RPMI8226 (cell line): ENCODE measurements at regions not wholly inside any gene's neighbourhood (a gene's known extent, or its start where the extent isn't known, plus 50 kb on each side); places are given as distances from the start of the nearest gene placed in this dataset.

Experiments
- DNase-seq: peaks from one replicate; pipeline ENCODE4 v3.0.0-alpha.2; 2015

DNA sequence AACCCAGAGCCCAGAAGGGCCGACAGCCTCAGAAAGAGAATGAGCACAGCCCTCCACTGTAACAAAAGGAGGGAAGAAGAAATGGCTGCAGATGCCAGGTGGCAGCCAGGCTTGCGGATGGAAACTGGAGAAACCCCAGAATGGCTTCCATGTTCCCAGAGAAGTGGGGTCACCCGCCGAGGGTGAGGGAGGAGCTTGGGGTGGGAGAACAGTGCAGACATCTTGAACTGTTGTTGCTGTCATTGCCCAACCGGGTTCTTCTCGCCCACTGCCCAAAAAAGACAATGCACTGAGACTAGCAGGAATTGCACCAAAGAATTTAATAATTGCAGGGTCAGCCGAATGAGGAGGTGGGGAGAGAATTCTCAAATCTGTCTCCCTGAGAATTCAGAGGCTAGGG lies 223.2 kb upstream of the RAB6C start:
- DNase-seq, result no peak

DNA sequence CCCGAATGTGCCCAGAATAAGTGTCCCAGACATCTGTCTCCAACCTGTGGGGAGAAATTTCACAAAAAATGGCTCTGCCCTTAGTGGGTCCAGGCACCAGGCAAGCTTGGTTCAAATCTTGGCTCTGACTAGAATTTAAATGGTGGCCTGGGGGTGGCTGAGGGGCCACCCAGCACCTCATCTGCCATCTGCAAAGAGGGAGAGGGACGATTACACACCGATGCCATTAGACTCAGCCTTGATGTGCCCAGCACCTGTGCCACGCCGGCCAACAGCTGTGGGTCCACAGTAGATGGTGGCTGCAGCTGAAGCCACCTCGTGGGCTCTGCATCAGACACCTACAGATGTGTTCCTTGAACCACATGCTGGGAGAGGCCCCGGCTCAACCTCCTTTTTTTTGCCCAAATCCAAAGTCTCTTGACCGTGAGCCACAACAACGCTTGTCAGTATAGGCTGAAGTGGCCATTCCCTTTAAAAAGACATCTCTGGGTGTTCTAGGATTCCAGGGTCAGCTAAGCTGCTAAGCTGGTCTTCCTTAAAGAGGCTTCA lies 222.0 kb upstream of the RAB6C start:
- DNase-seq, result no peak

DNA sequence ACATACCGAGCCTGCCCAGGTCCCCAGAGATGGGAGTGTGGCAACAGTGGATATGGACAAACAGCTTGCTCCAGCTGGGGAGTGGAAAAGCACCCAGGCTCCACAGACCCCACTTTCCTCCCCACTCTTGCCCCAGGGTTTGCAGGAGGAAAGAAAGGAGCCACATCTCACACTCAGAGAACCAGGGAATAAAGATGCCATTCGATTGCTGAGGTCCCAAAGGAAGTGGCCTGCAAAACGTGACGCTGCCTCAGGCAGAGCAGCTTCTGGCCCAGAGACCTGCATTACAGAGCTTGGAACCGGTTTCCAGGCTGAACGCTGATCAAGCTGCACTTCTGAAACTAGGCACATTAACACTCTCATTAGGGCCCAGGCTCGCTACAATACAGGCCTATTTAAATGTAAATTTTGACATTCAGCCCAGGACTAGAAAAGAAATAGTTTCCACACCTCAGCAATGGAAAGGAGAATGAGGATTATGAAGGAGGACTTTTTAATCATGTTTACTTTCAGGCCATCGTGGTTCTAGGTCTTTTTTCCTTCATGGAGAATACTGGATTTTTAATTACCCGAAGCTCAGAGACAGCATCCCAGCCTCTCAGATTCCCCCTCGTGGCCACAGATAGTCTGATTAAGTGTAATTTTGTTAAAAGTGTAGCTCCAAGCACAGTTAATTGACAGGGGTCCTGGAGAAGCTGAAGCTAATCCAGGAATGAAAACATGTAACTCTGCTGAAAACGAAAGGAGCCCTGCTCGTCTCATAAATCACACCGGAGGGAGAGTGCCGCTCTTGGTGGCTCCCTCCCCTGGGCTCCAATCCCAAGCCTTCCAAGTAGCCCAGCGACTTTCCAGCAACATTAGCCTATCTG lies 221.3 kb upstream of the RAB6C start:
- DNase-seq, result no peak

DNA sequence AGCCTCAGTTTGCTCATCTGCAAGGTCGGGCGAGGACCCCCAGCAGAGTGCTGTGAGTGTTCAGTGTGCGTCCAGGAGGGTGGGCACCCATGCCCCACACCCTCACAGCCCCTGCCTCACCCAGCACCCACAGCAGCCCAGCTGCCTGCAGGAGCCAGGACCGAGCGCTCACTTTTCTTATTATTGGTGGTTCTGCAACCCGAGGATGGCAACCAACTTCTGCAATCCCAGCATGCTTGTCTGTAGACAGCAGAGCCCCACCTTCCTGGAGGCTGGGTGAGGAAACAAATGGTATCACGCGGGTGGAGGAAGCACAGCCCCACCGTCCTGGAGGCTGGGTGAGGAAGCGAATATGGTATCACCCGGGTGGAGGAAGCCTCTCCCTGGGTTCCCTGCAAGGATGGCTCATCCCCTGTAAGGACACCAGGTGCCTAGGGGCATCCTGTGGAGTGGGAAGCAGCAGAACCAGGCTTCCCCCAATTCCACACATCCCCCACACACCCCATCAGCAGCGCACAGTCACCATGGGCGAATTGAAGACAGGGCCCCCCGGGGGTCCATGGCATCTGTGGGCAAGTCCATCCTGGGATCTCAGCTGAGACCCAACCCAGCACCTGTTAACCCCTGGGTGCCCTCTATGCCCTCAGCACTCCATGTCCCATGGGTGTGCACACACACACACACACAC lies 220.5 kb upstream of the RAB6C start:
- DNase-seq, result no peak

DNA sequence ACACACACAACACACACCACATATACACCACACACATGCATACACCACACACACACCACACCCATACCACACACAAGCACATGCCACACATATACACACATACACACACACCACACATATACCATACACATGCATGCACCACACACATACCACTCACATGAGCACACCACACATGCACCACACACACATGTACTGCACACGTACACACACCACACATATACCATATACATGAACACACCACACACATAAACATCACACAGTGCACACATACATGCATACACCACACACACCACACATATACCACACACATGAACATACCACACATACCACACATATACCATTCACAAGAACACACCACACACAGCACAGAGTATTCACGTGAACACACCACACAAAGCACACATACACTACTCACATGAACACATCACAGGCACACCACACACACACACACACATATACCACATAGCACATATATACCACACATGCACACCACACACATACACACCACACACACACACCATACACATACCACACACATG lies 219.9 kb upstream of the RAB6C start:
- DNase-seq, result no peak

DNA sequence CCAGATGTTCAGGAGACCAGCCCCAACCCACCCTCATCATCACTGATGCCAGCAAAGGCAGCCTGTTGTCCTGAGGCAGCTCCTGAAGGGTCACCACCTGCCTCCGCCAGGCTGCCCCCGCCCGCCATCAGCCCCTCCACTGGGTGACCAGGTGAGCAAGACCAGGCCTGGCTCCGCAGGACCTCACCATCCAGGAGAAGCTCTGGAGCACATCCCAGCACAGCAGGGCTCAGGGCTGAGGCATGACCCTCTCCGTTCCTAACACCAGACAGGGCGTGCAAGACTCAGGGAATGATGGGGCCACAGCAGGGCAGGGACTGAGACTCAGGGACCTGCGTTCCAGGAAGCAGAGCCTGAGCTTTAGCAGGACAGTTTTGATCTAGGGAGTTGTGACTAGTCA lies 218.8 kb upstream of the RAB6C start:
- no peak for DNase-seq

DNA sequence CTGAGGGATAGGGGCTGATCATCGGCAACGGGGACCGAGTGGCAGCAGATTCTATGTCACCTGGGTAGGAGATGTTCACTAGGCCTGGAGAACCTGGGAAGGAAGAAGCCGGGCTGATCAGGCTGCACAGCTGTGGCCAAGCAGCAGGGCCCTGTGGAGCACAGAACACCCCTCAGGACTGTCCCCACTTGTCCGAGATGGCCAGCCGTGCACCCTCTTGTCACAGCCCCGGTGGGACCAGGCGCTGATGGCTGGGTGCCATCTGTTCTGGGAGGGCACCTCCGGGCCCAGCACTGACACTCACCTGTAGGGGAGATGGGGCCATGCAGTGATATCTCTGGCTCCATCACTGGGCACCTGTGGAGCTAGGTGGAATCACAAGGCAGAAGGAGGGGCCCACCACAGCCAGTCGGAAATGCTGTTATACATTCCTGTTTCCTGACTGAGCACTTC lies 217.9 kb upstream of the RAB6C start:
- DNase-seq, result no peak

DNA sequence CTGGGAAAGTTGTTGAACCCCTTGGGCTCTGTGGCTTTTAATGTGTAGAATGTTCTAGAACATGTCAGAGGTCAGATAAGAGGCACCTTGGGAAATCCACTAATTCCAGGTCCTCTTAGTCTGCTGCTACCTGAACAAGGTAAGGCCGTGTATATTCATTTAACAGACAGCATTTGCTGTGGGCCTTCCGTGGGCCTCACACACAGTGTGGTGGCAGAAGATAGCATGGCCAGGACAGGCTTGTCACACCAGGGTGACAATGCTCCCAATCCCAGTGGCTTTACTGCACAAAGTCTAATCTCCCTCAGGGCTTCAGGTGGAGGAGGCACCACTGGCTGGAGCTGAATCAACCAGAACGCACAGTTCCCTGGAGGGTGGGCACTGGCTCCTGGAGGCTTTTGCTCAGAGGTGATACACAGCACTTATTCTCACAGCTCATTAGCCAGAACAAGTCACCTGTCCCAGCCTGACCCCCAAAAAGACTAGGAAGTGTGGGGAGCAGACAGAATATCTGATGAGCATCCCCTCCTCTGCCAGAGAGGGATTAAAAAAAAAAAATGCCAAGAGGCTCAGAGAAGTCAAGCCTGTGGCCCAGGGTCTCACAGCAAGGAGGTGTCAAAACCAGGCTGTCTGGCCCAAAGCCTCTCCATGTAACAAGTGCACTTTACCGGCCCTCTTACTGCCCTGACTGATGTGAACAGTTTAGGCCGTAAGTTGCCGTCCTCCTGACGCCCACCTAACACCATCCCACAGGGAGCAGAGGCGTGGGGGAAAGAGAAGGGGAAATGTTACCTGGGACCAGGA lies 216.9 kb upstream of the RAB6C start:
- no peak for DNase-seq

DNA sequence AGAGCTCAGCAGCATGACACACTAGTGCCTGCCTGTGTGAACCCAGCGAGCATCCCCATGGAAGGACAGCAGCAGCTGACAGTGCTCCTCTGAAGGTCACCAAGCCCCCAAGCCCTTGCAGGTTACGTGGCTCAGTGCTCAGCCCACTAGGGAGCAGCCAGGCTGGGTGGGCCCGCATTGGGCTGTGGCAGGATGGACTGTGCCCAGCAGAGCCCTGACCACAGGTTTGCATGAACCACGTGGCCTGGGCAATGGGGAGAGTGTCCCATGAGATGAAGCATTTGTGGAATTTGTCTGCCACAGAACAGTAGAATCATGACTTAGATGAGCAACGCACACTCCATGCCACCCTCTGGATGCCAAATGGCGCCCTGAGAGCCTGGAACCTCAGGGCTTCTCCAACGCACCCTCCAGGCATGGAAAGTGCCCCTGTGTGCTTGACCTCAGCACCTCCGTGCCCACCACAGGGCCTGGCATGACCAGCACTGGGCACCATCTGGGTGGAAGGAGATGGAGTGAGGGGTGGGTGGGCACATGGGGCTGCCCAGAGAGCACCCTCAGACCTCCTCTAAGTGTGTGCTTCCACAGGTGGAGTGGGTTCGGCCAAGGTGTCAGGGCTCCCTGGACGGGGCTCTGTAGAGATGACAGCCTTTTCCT lies 216.1 kb upstream of the RAB6C start:
- no peak for DNase-seq

DNA sequence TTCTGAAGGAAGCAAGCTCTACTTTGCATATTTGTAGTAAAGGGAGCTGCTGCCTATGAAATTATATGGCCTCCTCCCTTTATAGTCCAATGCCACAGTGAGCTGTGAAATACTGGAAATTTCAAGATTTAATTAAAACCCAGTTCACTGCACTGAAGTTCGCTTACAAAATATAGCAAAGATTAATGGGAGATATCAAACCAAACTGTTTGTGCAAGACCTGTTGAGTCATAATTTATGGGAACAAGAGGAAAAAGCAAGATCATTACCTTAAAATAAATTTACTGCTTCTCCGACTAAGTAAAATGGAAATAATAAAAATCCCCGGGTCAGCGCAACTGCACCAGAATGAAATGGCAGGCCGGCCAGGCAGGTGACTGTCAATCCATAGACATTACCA lies 215.5 kb upstream of the RAB6C start:
- no peak for DNase-seq

DNA sequence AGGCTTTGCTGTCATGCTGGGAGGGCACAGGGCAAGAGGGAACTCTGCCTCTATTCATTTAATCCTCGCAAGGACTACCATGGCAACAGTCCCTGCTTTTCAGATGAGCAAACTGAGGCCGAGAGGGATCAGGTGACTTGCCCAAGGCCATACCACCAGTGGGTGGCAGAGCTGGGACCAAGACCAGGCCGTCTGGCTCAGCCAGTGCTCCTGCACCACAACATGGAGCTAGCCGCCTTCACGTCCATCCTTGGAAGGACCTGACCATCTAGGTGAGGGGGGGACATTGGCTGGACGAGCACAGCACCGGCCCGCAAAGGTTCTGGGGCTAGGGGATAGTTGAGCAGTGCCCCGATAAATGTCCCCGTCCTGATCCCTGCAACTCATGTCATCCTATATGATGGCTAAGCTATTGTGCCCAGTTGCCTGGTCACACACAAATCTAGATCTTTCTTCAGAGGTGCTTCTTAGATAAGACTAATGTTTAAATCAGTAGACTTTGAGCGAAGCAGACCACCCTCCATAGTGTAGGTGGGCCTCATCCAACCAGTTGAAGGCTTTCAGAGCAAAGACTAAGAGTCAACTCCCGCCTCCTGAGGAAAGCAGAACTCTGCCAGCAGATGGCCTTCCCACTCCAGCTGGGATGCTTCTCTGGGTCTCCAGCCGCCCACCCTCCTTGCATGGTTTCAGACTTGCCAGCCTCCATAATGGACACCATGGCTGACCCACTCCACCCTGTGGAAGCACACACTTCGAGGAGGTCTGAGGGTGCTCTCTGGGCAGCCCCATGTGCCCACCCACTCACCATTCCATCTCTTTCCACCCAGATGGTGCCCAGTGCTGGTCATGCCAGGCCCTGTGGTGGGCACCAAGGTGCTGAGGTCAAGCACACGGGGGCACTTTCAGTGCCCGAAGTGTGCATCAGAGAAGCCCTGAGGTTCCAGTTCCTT lies 214.8 kb upstream of the RAB6C start:
- peak; percentile 15 for DNase-seq

DNA sequence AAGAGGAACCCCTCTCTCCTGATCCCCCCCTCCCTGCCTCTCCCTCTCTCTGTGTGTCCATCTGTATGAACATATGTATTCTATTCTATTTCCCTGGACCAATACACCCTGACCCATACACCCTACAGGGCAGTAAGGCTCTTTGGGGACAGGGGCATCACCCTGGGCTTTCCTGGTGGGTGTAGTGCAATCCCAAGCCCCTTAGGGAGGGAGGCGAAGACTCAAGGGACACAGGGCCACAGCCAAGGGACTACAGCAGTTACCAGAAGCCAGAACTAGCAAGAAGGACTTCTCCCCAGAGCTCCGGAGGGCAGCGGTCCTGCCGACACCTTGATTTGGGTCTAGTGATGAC lies 214.2 kb upstream of the RAB6C start:
- DNase-seq, result no peak

DNA sequence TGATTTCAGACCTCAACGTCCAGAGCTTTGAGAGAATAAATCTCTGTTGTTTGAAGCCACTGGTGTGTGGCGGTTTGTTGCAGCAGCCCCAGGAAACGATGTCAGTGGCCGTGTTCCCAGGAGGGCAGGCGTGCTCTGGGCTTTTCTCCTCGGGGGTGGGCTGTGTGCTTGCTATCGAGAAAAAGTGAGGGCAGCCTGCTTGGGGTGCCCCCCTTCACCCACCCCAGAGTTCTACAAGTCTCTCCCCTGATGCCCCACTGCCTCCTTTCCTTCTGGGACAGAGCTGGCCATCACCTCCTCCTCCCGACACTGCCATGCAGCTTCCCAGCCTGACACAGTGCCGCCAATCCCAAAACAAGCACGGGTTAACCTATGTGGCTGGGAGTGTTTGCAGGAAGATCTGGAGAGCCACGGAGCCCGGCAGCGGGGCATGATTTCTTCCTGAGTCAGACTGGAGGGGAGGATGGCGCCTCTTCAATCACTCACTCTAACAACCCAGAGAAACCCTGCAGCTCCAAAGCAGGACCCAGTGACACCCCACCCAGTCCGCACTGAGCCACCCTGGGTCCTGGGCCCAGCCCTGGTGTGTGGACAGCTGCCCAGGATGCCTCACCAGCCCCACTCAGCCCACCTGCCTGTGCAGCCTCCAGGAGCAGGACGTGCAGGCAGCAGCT lies 213.7 kb upstream of the RAB6C start:
- DNase-seq, result no peak

DNA sequence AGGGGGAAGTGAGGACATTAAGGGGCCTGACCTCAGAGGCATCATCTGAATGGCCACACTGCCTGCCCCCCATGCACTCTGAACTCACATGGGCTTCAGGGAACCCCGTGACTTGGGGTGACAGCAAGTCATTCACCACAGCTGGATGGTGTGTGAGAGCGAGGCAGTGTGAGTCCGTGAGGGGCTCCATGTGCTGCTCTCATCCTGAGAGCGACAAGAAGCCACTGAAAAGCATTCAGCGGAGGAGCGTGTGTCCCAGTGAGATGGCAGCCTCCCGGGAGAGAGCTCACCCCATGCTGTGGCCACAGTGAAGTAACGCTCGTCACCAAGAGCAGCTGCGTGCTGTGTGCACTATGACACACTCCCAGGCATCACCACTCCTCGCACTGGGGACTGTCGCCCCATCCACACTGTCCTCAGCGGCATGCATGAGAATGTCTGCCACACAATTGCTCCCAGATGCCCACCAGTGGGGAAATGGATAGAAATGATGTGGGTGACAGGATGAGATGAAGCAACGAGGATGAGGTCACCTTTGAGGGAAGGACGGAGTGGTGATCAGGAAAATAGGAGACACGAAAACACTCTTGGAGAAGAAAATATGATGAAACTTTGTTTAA lies 213.0 kb upstream of the RAB6C start:
- no peak for DNase-seq

DNA sequence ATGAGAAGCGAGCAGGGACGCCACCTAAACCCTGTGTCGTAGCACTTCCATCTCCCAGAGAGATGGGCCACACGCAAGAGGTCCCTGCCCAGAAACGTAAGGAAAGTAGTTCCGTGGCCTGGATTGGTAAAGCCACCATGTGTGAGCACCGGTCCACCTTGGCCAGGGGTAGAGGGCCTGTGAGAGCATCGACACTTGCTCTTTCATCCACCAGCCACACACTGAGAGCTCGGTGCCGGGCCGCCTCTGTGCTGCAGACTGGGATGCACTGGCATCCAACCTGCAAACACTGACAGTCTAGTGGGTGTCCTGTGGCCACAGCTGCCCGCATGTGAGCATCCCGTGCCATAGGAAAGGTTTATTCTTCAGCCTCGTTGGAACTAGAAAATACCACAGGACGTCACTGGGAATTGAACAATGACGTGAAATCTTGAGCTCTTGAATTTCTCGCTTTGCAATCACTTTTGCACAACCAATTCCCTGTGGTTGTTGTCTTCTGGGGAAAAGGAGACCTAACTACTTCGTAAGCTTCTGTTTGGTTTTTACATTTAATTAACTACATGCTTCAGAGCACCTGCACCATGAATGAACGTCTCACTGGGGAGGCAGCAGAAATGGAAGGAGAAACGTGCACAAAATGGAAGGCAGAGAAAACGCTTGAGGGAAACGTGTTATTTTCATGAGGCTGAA lies 212.0 kb upstream of the RAB6C start:
- no peak for DNase-seq

DNA sequence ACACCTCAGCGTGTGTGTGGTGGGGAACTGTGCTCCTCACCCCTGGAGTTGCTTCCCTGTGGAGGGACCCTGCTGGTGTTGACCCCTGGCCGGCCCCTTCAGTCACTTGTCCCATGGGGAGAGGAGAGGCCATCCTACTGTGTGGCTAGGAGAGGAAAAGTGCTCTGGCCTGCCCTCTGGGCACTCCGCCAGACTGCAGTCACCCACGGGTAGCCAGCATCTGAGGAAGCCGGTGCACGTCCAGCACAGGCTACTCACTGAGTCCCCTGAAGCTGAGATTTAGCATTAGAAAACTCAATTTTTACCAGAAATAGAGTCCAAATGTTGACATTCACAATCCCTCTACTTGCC lies 211.5 kb upstream of the RAB6C start:
- no peak for DNase-seq

DNA sequence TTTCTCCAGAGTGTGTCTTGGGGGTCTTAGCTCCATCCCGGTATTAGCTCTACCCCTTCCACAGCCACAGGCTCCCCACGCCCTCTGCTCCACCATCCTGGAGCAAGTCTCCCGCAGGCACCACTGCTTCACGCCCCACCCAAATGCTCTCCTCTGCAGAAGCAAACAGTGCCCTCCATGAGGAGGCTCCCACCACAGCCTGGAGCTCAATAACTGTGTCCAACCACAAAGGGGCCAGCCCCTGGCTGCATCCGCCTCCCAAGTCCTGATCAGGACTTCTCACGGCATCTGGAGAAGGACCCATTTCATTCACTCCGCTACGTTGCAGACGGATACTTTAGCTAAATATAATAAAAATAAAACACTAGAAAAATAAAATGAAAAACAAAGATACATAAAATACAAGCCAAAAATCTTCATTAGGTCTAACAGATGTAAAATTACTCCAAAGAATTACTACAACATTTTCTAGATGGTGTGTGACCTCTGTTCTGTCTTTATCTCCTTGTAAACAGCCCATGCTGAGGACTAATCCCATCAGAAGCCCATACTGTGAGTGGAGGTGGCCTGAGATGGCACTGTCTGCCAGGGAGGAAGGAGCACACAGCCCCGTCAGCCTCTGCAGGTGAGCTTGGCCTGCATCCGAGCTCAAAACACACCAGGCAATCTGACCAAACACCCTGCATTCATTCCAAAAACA lies 210.8 kb upstream of the RAB6C start:
- no peak for DNase-seq

DNA sequence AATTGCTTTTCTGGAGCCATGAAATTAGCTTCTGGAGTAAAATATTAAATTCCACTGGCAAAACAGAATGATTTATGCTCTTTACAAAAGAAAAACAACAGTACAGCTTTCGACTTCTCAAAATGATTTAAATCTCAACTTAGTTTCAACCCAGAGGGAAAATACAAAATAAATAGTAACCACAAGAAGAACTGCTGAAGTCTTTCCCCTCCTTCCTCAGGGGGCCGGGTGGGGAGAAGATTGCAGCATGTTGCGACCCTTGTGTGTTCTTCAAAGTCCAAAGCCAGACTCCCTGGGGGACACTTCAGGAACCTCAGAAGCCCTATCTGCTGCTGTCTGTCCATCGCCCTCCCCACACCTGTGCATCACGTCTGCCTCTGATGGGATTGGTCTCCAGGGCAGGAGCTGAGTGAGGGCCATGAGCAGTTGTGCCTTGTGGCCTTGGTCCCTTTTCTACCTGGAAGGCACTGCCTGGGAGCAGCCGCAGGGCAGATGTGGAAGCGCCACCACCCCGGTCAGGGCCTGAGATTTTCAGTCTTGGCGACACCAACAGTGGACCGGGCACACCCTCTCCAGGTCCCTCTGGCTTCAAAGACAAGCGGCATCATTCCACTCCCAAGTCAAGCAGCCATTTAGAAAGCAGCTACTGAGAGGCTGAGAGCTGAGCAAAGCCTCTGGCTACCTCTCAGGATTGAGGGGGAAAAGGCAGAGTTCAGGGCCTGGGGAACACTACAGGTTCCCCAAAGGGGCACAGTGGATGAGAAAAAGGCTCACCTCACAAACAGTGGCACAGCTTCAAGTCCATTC lies 210.1 kb upstream of the RAB6C start:
- no peak for DNase-seq
